ENCODE measurements at regions not wholly inside any gene's neighbourhood (a gene's known extent, or its start where the extent isn't known, plus 50 kb on each side); places are given as distances from the start of the nearest gene placed in this dataset.

GRCh38 chr3:117774130-117774529 is 1064.6 kb downstream of the TUSC7 start:
- in situ Hi-C loops (cut with HindIII; ENCODE audit: low sequenced_read_pairs): no loop called here

GRCh38 chr3:117786349-117786748 is 1076.8 kb downstream of the TUSC7 start:
- in situ Hi-C loops (cut with HindIII; ENCODE audit: low sequenced_read_pairs): no loop called here

GRCh38 chr3:117788061-117788460 is 1078.5 kb downstream of the TUSC7 start:
- in situ Hi-C loops (cut with HindIII; ENCODE audit: low sequenced_read_pairs): no loop called here

- in situ Hi-C loops (cut with HindIII; ENCODE audit: low sequenced_read_pairs): no loop called here
These were observed 1078.9 kb downstream of the TUSC7 start for GRCh38 chr3:117788506-117788905.

GRCh38 chr3:117790235-117790987 is 1080.8 kb downstream of the TUSC7 start:
- in situ Hi-C loops (cut with HindIII; ENCODE audit: low sequenced_read_pairs): no loop called here

GRCh38 chr3:117793622-117794265 is 1084.2 kb downstream of the TUSC7 start:
- in situ Hi-C loops (cut with HindIII; ENCODE audit: low sequenced_read_pairs): no loop called here

- in situ Hi-C loops (cut with HindIII; ENCODE audit: low sequenced_read_pairs): no loop called here
These were observed 1088.6 kb downstream of the TUSC7 start for GRCh38 chr3:117798221-117798620.

- in situ Hi-C loops (cut with HindIII; ENCODE audit: low sequenced_read_pairs): no loop called here
These were observed 1089.3 kb downstream of the TUSC7 start for GRCh38 chr3:117798687-117799386.

GRCh38 chr3:117799387-117799735 is 1089.8 kb downstream of the TUSC7 start:
- in situ Hi-C loops (cut with HindIII; ENCODE audit: low sequenced_read_pairs): no loop called here

- in situ Hi-C loops (cut with HindIII; ENCODE audit: low sequenced_read_pairs): no loop called here
These were observed 1092.3 kb downstream of the TUSC7 start for GRCh38 chr3:117801912-117802239.

- in situ Hi-C loops (cut with HindIII; ENCODE audit: low sequenced_read_pairs): no loop called here
These were observed 1099.9 kb downstream of the TUSC7 start for GRCh38 chr3:117809186-117810081.

- in situ Hi-C loops (cut with HindIII; ENCODE audit: low sequenced_read_pairs): no loop called here
These were observed 1102.2 kb downstream of the TUSC7 start for GRCh38 chr3:117811786-117812185.

GRCh38 chr3:117814975-117815374 is 1105.4 kb downstream of the TUSC7 start:
- in situ Hi-C loops (cut with HindIII; ENCODE audit: low sequenced_read_pairs): no loop called here

- in situ Hi-C loops (cut with HindIII; ENCODE audit: low sequenced_read_pairs): no loop called here
These were observed 1107.5 kb downstream of the TUSC7 start for GRCh38 chr3:117817103-117817502.

GRCh38 chr3:117818592-117818991 is 1109.0 kb downstream of the TUSC7 start:
- in situ Hi-C loops (cut with HindIII; ENCODE audit: low sequenced_read_pairs): no loop called here

- in situ Hi-C loops (cut with HindIII; ENCODE audit: low sequenced_read_pairs): no loop called here
These were observed 1111.2 kb downstream of the TUSC7 start for GRCh38 chr3:117820658-117821299.

- in situ Hi-C loops (cut with HindIII; ENCODE audit: low sequenced_read_pairs): no loop called here
These were observed 1112.8 kb downstream of the TUSC7 start for GRCh38 chr3:117822416-117822815.

GRCh38 chr3:117836296-117836695 is 1126.7 kb downstream of the TUSC7 start:
- in situ Hi-C loops (cut with HindIII; ENCODE audit: low sequenced_read_pairs): no loop called here

GRCh38 chr3:117837391-117837790 is 1127.8 kb downstream of the TUSC7 start:
- in situ Hi-C loops (cut with HindIII; ENCODE audit: low sequenced_read_pairs): no loop called here

GRCh38 chr3:117842086-117842485 is 1132.5 kb downstream of the TUSC7 start:
- in situ Hi-C loops (cut with HindIII; ENCODE audit: low sequenced_read_pairs): no loop called here

- in situ Hi-C loops (cut with HindIII; ENCODE audit: low sequenced_read_pairs): no loop called here
These were observed 1133.8 kb downstream of the TUSC7 start for GRCh38 chr3:117843356-117843755.
